Right lobe of liver (tissue), 6 donors: ENCODE measurements at regions not wholly inside any gene's neighbourhood (a gene's known extent, or its start where the extent isn't known, plus 50 kb on each side); places are given as distances from the start of the nearest gene placed in this dataset.

Experiments
- ATAC-seq, 4 donors: fragments of 200-7000 bp; cut with Tn5 transposase; one replicate each; pipeline ENCODE4 v1.9.1; 2020; ENCODE audit warnings: mild to moderate bottlenecking in 4 of 4, moderate library complexity in 4 of 4
- DNase-seq, 3 donors: peaks; one replicate each; pipeline ENCODE4 v3.0.0-alpha.2; 2020
- H3K27ac ChIP-seq, 3 donors: fragments of 200-600 bp; one replicate each; pipeline ENCODE4 v1.8.0; 2022
- H3K27me3 ChIP-seq, 2 donors: fragments of 200-600 bp; one replicate each; pipeline ENCODE4 v1.8.0; 2022
- H3K36me3 ChIP-seq, 4 donors: fragments of 200-600 bp; sonication (generic) in 1 of 4; one replicate each; pipeline versions ENCODE4 v1.5.1 to v1.8.0; 2017 to 2022; ENCODE audit warnings: control low read depth in 1 of 4
- H3K4me1 ChIP-seq, 4 donors: fragments of 200-600 bp; sonication (generic) in 1 of 4; one replicate each; pipeline versions ENCODE4 v1.5.1 to v1.8.0; 2017 to 2022; ENCODE audit warnings: control low read depth in 1 of 4
- H3K4me3 ChIP-seq, 3 donors: fragments of 200-600 bp; one replicate each; pipeline ENCODE4 v1.8.0; 2022
- H3K9me3 ChIP-seq, 4 donors: fragments of 200-600 bp; sonication (generic) in 1 of 4; one replicate each; pipeline versions ENCODE4 v1.5.1 to v1.8.0; 2017 to 2022; ENCODE audit warnings: control low read depth in 1 of 4
- POLR2A ChIP-seq: fragments of 450-650 bp; IDR thresholded peaks from one replicate; pipeline ENCODE4 v1.6.1; 2017; ENCODE audit warnings: antibody characterized with exemption, mild to moderate bottlenecking
- WGBS: methylation state at CpG from one replicate; pipeline ENCODE4 v1.1.6; 2018; ENCODE audit warnings: low coverage, low lambda C conversion rate; ENCODE audit not compliant: insufficient coverage; ENCODE audit errors: missing lambda C conversion rate; 5-methylcytosine and 5-hydroxymethylcytosine counted together
- intact Hi-C, 2 donors: fragments of 100-400 bp; cut with DNase I; formaldehyde crosslinking; loops; one replicate each; pipeline versions ENCODE4 v1.11.2 to v1.14.1; 2022
- TF ChIP-seq, protein P1 (sequence below), 4 donors: fragments of 200-600 bp in 3 of 4; fragments of 450-650 bp in 1 of 4; IDR thresholded peaks; one replicate each; pipeline versions ENCODE4 v1.5.1 to v1.8.0; 2016 to 2022; ENCODE audit warnings: antibody characterized with exemption in 4 of 4, mild to moderate bottlenecking in 2 of 4
- donor health status: DM: no; HTN: yes; CAD: no.
- donor health status: DM: no; HTN: no; CAD: no.
- donor health status: DM: no; HTN: no; CAD: no.
- donor health status: DM: no; HTN: yes; CAD: no.
- donor health status: DM: no; HTN: yes; CAD: no.

DNA sequence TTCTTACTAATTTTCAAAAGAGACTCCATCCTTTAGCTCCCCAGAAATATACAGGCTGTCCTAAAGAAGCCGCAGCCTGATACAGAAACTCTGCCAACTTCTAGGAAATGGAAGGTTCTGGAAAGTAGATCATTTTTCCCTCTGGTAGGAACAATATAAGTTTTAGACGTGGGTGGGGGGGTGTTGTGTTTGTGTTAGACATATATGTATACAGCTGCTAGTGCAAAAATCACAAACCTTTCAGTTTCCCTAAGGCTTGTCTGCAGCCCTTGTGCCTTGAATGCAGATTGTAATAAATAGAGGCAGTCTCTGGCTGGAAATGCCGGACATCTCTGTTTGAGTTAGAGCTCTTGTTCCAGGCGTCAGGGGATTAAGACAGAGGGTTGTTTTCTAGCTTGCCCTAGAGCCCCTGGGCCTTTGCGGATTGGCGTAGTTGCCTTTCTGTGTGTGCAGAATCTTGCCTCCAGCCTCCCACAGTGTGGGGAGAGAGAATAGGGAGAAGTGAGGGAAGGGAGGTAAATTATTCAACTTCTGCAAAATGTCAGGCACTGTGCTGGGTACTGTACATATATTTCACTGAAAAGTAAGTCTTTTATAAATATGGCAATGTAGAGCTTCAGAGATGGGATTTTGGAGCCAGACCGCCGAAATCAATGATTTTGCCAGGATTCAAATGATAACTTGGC is 269.7 kb downstream of the PRL start:
- Histone ChIP-seq H3K4me1 (no peaks in the 10 kb centered on the region), H3K9me3 (no peaks in the 10 kb centered on the region), H3K27me3 (no peaks in the 10 kb centered on the region), H3K27ac (no peak overlapping the region), H3K4me3 (no peak overlapping the region), H3K36me3 (no peaks in the 10 kb centered on the region)
- ATAC-seq (no peak), DNase-seq (no peak)
- 85% methylated on average over 8 of the region's 8 CpGs for WGBS
- TF ChIP-seq, protein P1, sequence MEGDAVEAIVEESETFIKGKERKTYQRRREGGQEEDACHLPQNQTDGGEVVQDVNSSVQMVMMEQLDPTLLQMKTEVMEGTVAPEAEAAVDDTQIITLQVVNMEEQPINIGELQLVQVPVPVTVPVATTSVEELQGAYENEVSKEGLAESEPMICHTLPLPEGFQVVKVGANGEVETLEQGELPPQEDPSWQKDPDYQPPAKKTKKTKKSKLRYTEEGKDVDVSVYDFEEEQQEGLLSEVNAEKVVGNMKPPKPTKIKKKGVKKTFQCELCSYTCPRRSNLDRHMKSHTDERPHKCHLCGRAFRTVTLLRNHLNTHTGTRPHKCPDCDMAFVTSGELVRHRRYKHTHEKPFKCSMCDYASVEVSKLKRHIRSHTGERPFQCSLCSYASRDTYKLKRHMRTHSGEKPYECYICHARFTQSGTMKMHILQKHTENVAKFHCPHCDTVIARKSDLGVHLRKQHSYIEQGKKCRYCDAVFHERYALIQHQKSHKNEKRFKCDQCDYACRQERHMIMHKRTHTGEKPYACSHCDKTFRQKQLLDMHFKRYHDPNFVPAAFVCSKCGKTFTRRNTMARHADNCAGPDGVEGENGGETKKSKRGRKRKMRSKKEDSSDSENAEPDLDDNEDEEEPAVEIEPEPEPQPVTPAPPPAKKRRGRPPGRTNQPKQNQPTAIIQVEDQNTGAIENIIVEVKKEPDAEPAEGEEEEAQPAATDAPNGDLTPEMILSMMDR (IDR thresholded peaks at IDR 0.05): no peak
- no peak for TF ChIP-seq POLR2A
- intact Hi-C loops: no loop called here

DNA sequence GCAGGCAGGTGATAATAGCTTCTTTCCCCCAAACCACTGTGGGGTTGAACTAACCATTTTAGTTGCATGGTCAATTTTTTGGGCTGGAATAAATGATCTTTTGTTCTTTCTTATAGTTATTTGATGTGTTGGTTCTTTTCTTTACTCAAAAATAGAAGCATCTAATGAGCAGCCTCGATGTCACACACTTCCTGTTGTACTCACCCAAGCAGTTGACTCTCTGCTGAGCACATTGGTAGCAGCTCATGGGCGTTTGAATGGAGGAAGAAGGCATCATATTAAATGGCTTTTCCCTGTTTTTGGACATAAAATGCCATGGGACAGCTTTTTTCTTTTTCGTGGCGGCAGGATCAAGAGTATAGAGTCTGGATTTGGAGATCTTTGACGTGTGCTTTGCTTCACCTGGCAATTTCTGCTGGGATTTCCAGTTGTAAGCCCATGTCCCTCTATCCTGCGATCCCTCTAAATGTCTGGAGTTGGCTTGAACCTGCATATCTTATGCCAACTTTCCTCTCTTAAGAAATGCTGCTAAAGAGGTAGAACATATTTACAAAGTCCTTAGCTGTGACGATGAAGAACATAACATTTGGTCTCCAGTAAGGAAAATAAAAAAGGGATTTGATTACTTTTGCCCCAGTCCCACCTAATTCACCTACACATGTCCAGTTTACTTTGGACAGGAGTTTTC is 268.3 kb downstream of the PRL start:
- DNase-seq: no peak
- TF ChIP-seq, protein P1 (IDR thresholded peaks at IDR 0.05): no peak
- TF ChIP-seq POLR2A: no peak
- 71% methylated on average over 7 of the region's 7 CpGs for WGBS
- H3K4me3 ChIP-seq: no peak overlapping the region
- H3K4me1 ChIP-seq: no peaks in the 10 kb centered on the region
- intact Hi-C loops: no loop called here
- H3K9me3 ChIP-seq: no peaks in the 10 kb centered on the region
- no peak overlapping the region for H3K27ac ChIP-seq
- H3K27me3 ChIP-seq: no peaks in the 10 kb centered on the region
- H3K36me3 ChIP-seq: no peaks in the 10 kb centered on the region
- ATAC-seq: no peak

DNA sequence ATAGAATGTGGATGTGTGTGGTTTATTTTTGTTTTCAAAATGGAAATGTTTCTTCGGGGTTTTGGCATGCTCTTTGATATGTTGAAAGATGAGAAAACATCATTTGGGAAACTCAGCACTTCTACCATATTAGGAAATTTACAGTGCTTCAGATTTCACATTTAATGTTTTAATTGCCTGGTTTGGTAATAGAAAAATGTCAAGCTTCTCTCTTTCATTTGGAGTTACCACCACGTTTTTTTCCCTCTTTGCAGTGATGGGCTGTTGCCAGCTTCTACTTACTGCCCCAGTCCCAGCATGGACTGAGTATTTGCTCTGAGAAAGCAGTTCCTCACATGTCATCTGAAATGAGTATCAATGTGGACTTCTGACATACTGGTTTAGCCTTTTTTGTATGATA is 267.7 kb downstream of the PRL start:
- H3K4me3 ChIP-seq: no peak overlapping the region
- DNase-seq: no peak
- intact Hi-C loops: no loop called here
- H3K27ac ChIP-seq: no peak overlapping the region
- H3K4me1 ChIP-seq: no peaks in the 10 kb centered on the region
- H3K27me3 ChIP-seq: no peaks in the 10 kb centered on the region
- TF ChIP-seq, protein P1 (IDR thresholded peaks at IDR 0.05): no peak
- no peak for TF ChIP-seq POLR2A
- no peaks in the 10 kb centered on the region for H3K9me3 ChIP-seq
- no peak for ATAC-seq
- WGBS: 13% methylated on average over 2 of the region's 2 CpGs
- no peaks in the 10 kb centered on the region for H3K36me3 ChIP-seq

DNA sequence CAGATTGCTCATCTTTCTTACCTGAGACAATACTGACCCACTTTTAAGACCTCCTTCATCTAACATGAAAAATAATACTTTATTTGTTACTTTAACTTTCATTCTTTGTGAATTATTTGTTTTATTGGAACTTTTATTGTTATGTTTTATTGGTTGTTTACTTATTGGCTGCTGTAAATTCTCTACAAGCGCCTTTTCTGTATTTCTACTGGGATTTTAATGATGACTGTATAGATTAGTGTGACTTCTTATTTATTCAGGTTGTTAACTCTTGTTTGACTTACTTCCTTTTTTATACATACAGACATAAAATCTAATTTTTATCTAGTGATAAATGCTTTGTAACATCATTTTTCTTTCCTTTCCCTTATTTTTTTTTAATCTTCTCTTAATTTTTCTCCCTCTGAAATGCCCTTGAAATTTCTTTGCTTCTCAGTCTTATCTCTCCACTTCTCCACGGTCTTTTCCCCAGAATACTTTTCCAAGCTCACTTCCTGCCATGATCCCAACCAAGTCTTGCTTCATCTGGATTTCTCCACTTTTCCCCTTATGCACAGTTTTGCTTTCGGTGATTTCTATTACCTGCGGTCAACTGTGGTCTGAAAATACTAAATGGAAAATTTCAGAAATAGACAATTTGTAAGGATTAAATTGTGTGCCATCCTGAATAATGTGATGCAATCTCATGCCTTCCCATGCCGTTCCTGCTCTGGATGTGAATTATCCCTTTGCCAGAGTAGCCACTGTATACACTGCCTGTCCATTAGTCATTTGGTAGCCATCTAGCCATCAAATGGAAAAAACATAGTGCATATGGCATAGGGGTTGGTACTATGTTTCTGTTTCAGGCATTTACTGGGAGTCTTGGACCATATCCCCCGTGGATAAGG is 265.9 kb downstream of the PRL start:
- no peaks in the 10 kb centered on the region for H3K9me3 ChIP-seq
- DNase-seq (no peak), ATAC-seq (no peak)
- no peak for TF ChIP-seq POLR2A
- TF ChIP-seq, protein P1 (IDR thresholded peaks at IDR 0.05): no peak
- 88% methylated on average over 6 of the region's 6 CpGs for WGBS
- no peaks in the 10 kb centered on the region for H3K36me3 ChIP-seq
- H3K4me3 ChIP-seq: no peak overlapping the region
- no peaks in the 10 kb centered on the region for H3K4me1 ChIP-seq
- H3K27ac ChIP-seq: no peak overlapping the region
- intact Hi-C loops: no loop called here
- H3K27me3 ChIP-seq: no peaks in the 10 kb centered on the region
